CD4-positive, alpha-beta T cell (primary cell): ENCODE measurements at regions not wholly inside any gene's neighbourhood (a gene's known extent, or its start where the extent isn't known, plus 50 kb on each side); places are given as distances from the start of the nearest gene placed in this dataset.
A peak's percentile ranks its signal among the peaks of the same experiment; 100 is the strongest.

ENCODE experiments used
- ATAC-seq: fragments of 200-7000 bp; cut with Tn5 transposase; one replicate; pipeline ENCODE4 v1.10.0; 2022; ENCODE audit warnings: mild to moderate bottlenecking; ENCODE audit not compliant: poor library complexity
- CTCF ChIA-PET: fragments of 350-600 bp; sonication (Branson Sonifier 250); formaldehyde crosslinking; loops from one replicate; lab custom pipeline; 2021; ENCODE audit warnings: antibody characterized with exemption, inconsistent platforms; lab: Charles Lee
- POLR2A ChIA-PET: fragments of 350-600 bp; sonication (Branson Sonifier 250); formaldehyde crosslinking; loops from one replicate; lab custom pipeline; 2021; ENCODE audit warnings: antibody characterized with exemption, inconsistent platforms; lab: Charles Lee
- DNase-seq, 14 experiments: peaks; one replicate each; pipeline ENCODE4 v3.0.0-alpha.2; 2013 to 2020; ENCODE audit warnings: mixed read lengths in 2 of 14
- H3K27ac ChIP-seq, 2 donors: one replicate each; pipeline versions ENCODE4 v1.5.1 to v1.7.0; 2013; ENCODE audit warnings: low read length in 2 of 2, low read depth in 1 of 2, mild to moderate bottlenecking in 1 of 2
- H3K27me3 ChIP-seq, 2 experiments: 1 replicate in 1 of 2; 2 replicates in 1 of 2; pipeline versions ENCODE4 v1.6.1 to v1.7.0; 2013; ENCODE audit warnings: low read length in 2 of 2, control low read depth in 1 of 2, mild to moderate bottlenecking in 1 of 2, moderate library complexity in 1 of 2; ENCODE audit not compliant: insufficient read depth in 2 of 2, control insufficient read depth in 1 of 2
- H3K36me3 ChIP-seq: one replicate; pipeline ENCODE4 v1.6.1; 2013; ENCODE audit warnings: low read length, control low read depth; ENCODE audit not compliant: insufficient read depth
- H3K4me1 ChIP-seq: one replicate; pipeline ENCODE4 v1.6.1; 2013; ENCODE audit warnings: low read length, control low read depth; ENCODE audit not compliant: insufficient read depth
- H3K4me3 ChIP-seq: one replicate; pipeline ENCODE4 v1.5.1; 2013; ENCODE audit warnings: mild to moderate bottlenecking, low read length, moderate library complexity
- H3K9me3 ChIP-seq, 2 experiments: 1 replicate in 1 of 2; 2 replicates in 1 of 2; pipeline versions ENCODE4 v1.6.1 to v1.7.0; 2013; ENCODE audit warnings: low read length in 2 of 2, mild to moderate bottlenecking in 2 of 2, control low read depth in 1 of 2, moderate library complexity in 1 of 2; ENCODE audit not compliant: control insufficient read depth in 1 of 2, insufficient read depth in 1 of 2
- H3K27ac Mint-ChIP-seq: one replicate; pipeline ENCODE4 v1.8.0; 2020; ENCODE audit warnings: mixed read lengths
- H3K27me3 Mint-ChIP-seq: one replicate; pipeline ENCODE4 v1.8.0; 2021; ENCODE audit warnings: mixed read lengths
- H3K36me3 Mint-ChIP-seq: one replicate; pipeline ENCODE4 v1.8.0; 2021; ENCODE audit warnings: low read depth, mixed read lengths
- H3K4me1 Mint-ChIP-seq: one replicate; pipeline ENCODE4 v1.8.0; 2021; ENCODE audit warnings: low read depth, mixed read lengths
- H3K4me3 Mint-ChIP-seq: one replicate; pipeline ENCODE4 v1.8.0; 2020; ENCODE audit warnings: mild to moderate bottlenecking, mixed read lengths
- H3K9me3 Mint-ChIP-seq: one replicate; pipeline ENCODE4 v1.8.0; 2020; ENCODE audit warnings: mixed read lengths
- intact Hi-C, 2 experiments: fragments of 100-400 bp; cut with DNase I in 1 of 2; cut with micrococcal nuclease in 1 of 2; formaldehyde crosslinking; loops; one replicate each; pipeline versions ENCODE4 v1.15.1 to v1.9.0; 2023 to 2025; cut with DNase I, micrococcal nuclease
- TF ChIP-seq, protein P1 (sequence below): fragments of 200-600 bp; IDR thresholded peaks from one replicate; pipeline ENCODE4 v1.8.0; 2022; ENCODE audit warnings: antibody characterized with exemption, mild to moderate bottlenecking

DNA sequence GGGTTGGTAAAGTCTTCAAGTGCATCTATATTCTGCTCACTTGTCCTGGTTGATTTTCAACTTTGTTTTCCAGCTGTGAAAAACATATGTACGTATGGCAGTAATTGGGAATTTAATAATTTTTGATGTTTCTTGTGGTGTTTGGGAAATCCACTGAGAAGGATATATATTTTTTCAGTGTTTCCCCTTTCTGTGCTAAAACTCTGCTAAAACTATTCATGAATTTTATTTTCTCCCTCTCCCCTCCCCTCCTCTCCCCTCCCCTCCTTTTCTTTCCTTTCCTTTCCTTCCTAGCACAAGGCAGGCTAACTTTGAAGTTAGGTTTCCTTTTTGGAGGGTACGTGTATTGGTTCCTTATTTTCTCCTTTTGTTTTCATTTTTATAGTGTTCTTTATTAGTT lies 220.7 kb downstream of the PDCD6IP start:
- Mint-ChIP-seq H3K4me3 (no peak overlapping the region), H3K27ac (no peak overlapping the region), H3K9me3 (no peaks in the 10 kb centered on the region), H3K36me3 (no peaks in the 10 kb centered on the region), H3K27me3 (no peaks in the 10 kb centered on the region), H3K4me1 (peaks cover 66% of the 10 kb centered on the region)
- no peak for ATAC-seq
- Histone ChIP-seq H3K27ac (no peak overlapping the region), H3K36me3 (no peaks in the 10 kb centered on the region), H3K27me3 (no peaks in the 10 kb centered on the region), H3K4me1 (peaks cover 24% of the 10 kb centered on the region), H3K4me3 (no peak overlapping the region), H3K9me3 (no peaks in the 10 kb centered on the region)
- DNase-seq: no peak
- ChIA-PET POLR2A (no interaction called here), CTCF (no interaction called here)
- TF ChIP-seq, protein P1, sequence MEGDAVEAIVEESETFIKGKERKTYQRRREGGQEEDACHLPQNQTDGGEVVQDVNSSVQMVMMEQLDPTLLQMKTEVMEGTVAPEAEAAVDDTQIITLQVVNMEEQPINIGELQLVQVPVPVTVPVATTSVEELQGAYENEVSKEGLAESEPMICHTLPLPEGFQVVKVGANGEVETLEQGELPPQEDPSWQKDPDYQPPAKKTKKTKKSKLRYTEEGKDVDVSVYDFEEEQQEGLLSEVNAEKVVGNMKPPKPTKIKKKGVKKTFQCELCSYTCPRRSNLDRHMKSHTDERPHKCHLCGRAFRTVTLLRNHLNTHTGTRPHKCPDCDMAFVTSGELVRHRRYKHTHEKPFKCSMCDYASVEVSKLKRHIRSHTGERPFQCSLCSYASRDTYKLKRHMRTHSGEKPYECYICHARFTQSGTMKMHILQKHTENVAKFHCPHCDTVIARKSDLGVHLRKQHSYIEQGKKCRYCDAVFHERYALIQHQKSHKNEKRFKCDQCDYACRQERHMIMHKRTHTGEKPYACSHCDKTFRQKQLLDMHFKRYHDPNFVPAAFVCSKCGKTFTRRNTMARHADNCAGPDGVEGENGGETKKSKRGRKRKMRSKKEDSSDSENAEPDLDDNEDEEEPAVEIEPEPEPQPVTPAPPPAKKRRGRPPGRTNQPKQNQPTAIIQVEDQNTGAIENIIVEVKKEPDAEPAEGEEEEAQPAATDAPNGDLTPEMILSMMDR: no peak
- intact Hi-C loops: no loop called here

DNA sequence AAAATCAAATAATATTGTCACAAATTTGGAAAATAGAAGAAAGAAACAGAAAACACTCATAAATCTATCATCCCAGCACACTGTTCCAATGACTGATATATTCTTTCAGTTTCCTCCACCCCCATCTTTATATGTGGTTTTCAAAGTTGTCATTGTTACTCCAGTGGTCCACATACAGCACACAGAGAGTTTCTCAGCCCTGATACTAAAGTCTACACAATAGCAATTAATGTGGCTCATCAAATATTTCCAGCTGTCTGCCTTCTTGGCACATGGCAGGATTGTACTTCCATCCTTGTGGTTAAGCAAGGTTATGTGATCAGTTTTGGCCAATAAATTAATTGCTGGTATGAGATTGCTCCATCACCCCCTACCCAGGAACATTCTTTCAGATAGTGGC lies 221.7 kb downstream of the PDCD6IP start:
- H3K36me3 Mint-ChIP-seq: no peaks in the 10 kb centered on the region
- DNase-seq (no peak), ATAC-seq (no peak)
- Histone ChIP-seq H3K4me1 (peaks cover 24% of the 10 kb centered on the region), H3K27ac (no peak overlapping the region), H3K4me3 (no peak overlapping the region), H3K9me3 (no peaks in the 10 kb centered on the region), H3K27me3 (no peaks in the 10 kb centered on the region), H3K36me3 (no peaks in the 10 kb centered on the region)
- H3K27me3 Mint-ChIP-seq: no peaks in the 10 kb centered on the region
- no peak overlapping the region for H3K4me3 Mint-ChIP-seq
- H3K9me3 Mint-ChIP-seq: no peaks in the 10 kb centered on the region
- no peak overlapping the region for H3K27ac Mint-ChIP-seq
- TF ChIP-seq, protein P1: no peak
- ChIA-PET CTCF (no interaction called here), POLR2A (no interaction called here)
- intact Hi-C loops: no loop called here
- peaks cover 58% of the 10 kb centered on the region for H3K4me1 Mint-ChIP-seq

DNA sequence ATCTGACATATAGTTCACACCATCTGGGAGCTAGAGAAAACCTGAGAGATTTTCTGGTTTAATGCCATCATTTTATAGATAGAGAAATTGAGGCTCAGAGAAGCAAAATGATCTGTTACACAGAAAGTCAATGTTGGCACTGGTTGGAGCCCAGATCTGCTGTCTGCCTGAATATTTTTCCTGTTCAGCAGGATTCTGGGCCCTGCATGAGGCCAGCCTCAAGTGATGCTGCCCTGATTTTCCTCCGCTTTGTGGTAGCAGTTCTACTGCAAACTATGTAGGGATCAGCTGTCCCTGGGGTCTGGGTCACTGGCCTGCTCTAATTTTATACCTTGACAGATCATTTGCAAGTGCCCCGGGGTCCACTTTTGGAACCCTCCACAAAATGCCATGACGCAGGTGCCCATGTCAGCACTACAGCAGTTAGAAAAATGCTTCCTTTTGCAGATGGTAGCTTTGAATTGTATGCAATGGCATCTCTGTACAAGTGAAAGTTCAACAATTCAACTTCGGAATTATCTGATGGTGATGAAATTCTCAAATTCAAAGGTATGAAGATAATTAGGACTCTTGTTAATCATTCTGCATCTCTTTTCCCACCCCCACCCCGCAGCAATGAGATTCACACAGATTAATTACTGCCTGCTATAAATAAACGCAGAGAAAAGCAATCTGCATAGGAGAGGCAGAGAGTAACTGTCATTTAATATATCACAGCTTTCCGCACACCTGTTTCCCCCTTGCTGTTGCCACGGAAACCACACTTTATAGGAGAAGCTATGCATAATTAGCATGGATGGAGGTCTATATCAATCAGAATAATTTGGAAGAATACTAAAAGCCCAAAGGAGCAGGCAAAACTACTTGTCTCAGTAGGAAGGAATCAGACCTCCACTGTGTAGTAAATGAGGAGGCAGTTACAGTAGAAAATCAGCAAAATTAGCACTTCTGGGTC lies 222.6 kb downstream of the PDCD6IP start:
- intact Hi-C loops: no loop called here
- Histone ChIP-seq H3K27me3 (no peaks in the 10 kb centered on the region), H3K9me3 (no peaks in the 10 kb centered on the region), H3K4me3 (no peak overlapping the region), H3K4me1 (peaks cover 18% of the 10 kb centered on the region), H3K27ac (no peak overlapping the region), H3K36me3 (no peaks in the 10 kb centered on the region)
- TF ChIP-seq, protein P1: no peak
- Mint-ChIP-seq H3K9me3 (no peaks in the 10 kb centered on the region), H3K4me1 (peaks cover 50% of the 10 kb centered on the region), H3K4me3 (no peak overlapping the region), H3K27me3 (no peaks in the 10 kb centered on the region), H3K27ac (peak overlapping the region; percentile 2), H3K36me3 (no peaks in the 10 kb centered on the region)
- ChIA-PET CTCF (no interaction called here), POLR2A (no interaction called here)
- DNase-seq (no peak), ATAC-seq (no peak)
